Activated CD4-positive, alpha-beta T cell treated with anti-CD3 and anti-CD28 coated beads, Interleukin-2, amount 50 U/mL, for 48 hours (primary cell): ENCODE measurements at regions not wholly inside any gene's neighbourhood (a gene's known extent, or its start where the extent isn't known, plus 50 kb on each side); places are given as distances from the start of the nearest gene placed in this dataset.

Source experiments
- DNase-seq, 2 experiments: peaks; one replicate each; pipeline ENCODE4 v3.0.0-alpha.2; 2020

DNA sequence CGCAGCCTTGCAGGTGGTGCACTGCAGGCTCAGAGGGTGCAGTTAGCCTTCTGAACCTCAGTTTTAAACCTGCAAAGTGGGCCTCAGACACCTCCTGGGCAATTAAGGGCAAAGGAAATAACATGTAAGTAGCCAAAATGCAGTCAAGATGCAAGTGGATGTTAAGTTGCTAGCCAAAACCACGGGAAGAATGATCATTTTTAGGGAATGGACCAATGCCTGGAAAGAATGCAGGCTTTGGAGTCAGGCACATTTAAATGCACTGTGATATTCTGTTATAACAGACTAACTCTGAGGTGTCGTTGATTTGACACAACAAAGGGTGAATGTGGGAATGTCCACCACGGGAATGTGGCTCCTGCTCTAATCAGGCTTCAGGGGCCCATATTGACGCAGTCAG lies 57.9 kb upstream of the PTGFRN start:
- DNase-seq = no peak

GRCh38 chr1:116852367-116852766 lies 57.3 kb upstream of the PTGFRN start:
- no peak for DNase-seq

GRCh38 chr1:116852910-116853309 lies 56.8 kb upstream of the PTGFRN start:
- DNase-seq = no peak

DNA sequence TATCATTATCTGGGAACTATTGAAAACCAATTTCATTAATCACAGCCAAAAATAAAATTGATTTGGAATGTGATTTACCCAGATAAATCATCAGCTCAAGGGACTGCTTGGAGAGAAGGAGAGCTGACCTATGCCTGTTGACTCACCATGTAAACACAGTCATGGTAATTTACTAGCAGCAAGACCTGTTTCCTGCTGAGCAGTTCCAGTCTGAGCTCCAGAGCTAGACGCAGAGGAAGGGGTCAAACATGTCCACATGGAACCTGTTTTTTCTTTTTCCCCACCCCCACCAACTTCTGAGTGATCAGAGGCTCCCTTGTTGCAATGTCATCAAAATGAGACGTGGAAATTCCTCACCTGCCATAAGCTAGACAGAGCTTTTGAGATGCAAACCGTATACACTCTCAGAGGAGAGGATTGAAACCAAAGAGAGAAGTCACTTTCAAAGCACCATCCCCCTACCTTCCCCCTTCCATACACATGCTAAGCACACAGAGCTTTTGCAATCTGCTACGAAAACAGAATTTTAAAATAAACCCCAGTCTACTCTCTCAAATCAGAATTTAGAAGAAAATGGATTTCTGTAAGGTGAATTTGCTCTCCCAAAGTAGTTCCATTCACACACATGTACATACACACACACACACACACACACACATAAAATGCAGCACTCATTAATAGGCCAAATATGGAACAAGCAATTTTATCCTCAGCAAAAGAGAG lies 55.9 kb upstream of the PTGFRN start:
- no peak for DNase-seq

DNA sequence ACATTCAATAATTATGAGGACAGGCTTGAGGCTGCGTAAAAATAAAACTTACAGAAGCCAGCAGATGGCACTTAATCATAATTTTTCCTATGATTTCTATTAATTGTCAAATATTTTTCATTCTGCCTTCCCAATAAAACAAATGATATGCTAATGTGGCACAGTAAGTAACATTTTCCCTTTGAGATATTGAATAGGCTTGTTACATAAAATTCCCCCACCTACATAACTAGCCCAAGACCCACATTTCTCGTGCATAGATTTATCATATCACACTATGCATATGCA lies 55.4 kb upstream of the PTGFRN start:
- no peak for DNase-seq

DNA sequence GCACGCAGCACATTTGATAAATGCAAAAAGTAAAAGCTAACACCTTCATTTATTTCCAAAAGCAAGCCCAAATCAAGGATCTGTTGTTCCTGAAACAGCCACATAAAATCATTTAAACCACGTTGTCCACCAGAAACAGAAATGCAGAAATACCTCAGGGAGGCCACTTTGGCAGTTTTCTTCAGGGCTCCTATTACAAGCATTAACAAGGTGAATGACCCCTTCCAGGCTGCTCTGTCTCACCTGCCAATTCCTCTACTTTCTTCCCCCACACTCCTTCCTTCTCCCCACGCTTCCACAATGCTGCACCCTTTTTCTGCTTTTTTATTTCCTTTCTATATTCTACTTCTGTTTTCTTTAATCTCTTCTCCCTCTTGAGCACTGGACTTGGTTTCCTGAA lies 55.0 kb upstream of the PTGFRN start:
- no peak for DNase-seq

DNA sequence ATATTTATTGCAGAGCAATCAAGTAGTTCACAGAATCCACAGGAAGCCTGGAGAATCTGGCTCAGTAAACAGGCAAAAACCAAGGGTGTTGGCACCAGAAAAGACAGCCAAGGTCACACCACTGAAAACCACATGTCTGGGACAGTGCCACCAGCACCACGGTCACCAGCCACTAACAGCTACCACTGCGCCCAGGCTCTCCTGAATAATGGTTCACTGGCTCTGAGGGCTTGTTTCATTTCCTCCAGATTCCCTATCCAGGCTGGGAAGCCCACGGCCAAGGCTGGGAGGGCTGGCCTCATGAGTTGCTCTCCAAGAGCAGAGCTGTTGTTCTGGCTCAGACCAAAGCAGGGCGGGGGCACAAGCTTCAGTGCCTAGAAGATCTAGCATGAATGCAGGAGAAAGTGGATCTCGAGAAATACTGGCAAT lies 54.5 kb upstream of the PTGFRN start:
- no peak for DNase-seq

GRCh38 chr1:116855773-116856201 lies 53.9 kb upstream of the PTGFRN start:
- no peak for DNase-seq

DNA sequence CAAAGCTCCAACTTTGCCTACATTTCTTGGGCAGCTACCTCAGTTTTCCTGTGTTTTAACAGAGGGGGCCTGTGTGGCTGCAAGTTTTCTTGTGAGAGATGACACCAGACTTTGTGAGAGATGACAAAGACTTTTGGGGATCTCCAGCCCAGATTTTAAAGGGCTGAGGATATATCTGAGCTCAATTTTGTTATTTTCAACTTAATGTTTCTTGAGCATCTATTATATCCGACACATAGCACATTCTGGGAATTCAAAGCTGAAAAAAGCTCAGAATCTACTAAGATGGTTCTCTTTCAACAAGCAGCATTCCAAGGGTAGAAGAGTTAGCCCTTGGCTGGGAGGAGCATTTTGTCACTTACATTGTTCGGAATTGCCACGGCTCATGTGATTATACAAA lies 53.4 kb upstream of the PTGFRN start:
- DNase-seq = no peak

DNA sequence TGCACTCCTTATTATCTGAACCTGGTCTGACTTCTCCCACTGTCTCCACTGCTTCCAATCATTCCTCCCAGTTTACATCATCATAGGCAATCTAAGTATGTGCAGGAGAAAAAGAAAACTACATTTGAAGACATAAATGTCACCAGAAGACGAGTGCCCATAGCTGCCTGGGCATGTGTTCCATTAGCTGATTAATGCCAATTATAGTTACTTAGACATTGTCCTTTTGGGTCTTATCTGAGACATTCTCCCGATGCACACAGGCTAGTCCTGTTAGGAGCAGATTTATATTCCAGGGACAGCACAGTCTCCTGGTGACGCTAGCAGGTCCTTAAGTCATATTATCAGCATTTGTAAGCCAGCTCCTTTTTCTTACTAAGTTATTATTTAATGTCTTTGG lies 52.6 kb upstream of the PTGFRN start:
- no peak for DNase-seq
